Heart left ventricle (tissue), 13 donors: ENCODE measurements at regions not wholly inside any gene's neighbourhood (a gene's known extent, or its start where the extent isn't known, plus 50 kb on each side); places are given as distances from the start of the nearest gene placed in this dataset.

ENCODE experiments used
- POLR2A ChIP-seq, 2 donors: fragments of 450-650 bp; IDR thresholded peaks; one replicate each; pipeline ENCODE4 v1.6.1; 2017; ENCODE audit warnings: antibody characterized with exemption in 2 of 2, mild to moderate bottlenecking in 2 of 2, moderate library complexity in 2 of 2
- TF ChIP-seq, protein P1 (sequence below), 12 donors: fragments of 200-600 bp; sonication (generic) in 4 of 12; IDR thresholded peaks; one replicate each; pipeline versions ENCODE4 v1.5.0 to v1.8.0; 2018 to 2022; ENCODE audit warnings: antibody characterized with exemption in 12 of 12, mild to moderate bottlenecking in 5 of 12
- donor health status: ischemic (EF 13 %, LVEDD 7.1; RV severe dilation, severe dysfunction).
- donor health status: DM: no; HTN: yes; CAD: no.
- donor health status: DM: no; HTN: no; CAD: no.
- donor health status: ischemic (EF 25% LVEDD 6.9; RV normal size, moderate dysfunction).
- donor health status: ischemic (EF 25% LVEDD 5.7; RV mildly dilated, moderate dysfunction).
- donor health status: ischemic (EF 35%, LVEDD 5.7; RV mildly dilated, moderate dysfunction).
- donor health status: nonischemic (EF 11% LVEDD 7.7; RV severe dilation, severe dysfunction).
- donor health status: DM: yes; HTN: yes; CAD: no.
- donor health status: PGD.
- donor health status: ischemic (EF 29% LVEDD 5.4; RV normal size, mild dysfunction).
- donor health status: nonischemic (EF 23%, LVEDD 6.1; RV moderate dilation, normal function).

DNA sequence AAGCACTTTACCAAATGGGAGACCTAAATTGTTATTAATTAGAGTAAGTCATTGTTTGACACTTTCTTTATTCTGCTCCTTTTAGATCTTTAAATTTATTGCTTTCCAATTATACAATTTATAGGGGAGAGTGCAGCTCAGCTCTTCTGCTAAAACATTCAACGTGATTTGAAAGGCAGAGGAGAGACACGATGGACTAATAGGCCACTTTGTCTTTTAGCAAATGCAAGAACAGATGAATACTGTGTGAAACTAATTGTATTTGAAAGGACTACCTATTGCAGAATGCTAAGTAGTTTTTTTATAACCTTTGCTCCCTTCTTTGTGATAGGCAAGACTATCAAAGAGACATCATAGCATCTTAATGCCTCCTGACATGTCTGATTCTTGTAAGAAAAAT, 320.4 kb upstream of the KLF3 start:
- TF ChIP-seq POLR2A (IDR thresholded peaks at IDR 0.05) = no peak
- TF ChIP-seq, protein P1, sequence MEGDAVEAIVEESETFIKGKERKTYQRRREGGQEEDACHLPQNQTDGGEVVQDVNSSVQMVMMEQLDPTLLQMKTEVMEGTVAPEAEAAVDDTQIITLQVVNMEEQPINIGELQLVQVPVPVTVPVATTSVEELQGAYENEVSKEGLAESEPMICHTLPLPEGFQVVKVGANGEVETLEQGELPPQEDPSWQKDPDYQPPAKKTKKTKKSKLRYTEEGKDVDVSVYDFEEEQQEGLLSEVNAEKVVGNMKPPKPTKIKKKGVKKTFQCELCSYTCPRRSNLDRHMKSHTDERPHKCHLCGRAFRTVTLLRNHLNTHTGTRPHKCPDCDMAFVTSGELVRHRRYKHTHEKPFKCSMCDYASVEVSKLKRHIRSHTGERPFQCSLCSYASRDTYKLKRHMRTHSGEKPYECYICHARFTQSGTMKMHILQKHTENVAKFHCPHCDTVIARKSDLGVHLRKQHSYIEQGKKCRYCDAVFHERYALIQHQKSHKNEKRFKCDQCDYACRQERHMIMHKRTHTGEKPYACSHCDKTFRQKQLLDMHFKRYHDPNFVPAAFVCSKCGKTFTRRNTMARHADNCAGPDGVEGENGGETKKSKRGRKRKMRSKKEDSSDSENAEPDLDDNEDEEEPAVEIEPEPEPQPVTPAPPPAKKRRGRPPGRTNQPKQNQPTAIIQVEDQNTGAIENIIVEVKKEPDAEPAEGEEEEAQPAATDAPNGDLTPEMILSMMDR (IDR thresholded peaks at IDR 0.05) = no peak
